HG02852 (cell line): ENCODE measurements at regions not wholly inside any gene's neighbourhood (a gene's known extent, or its start where the extent isn't known, plus 50 kb on each side); places are given as distances from the start of the nearest gene placed in this dataset.
A peak's percentile ranks its signal among the peaks of the same experiment; 100 is the strongest.
"Not testable (repeated sequence)": the region's sequence is repeated elsewhere in the genome, so short reads cannot be mapped to it uniquely, and the experiment has no call there.

Experiments
- ATAC-seq: cut with Tn5 transposase; IDR thresholded peaks from one replicate; pipeline ENCODE4 v1.9.1; 2021; ENCODE audit warnings: mild to moderate bottlenecking, moderate library complexity; ENCODE audit not compliant: unreplicated experiment

- ATAC-seq: no peak
Observed at GRCh38 chr17:52476638-52477313, 318.3 kb upstream of the CA10 start.

GRCh38 chr17:52470553-52470952 is 312.0 kb upstream of the CA10 start:
- ATAC-seq: no peak

DNA sequence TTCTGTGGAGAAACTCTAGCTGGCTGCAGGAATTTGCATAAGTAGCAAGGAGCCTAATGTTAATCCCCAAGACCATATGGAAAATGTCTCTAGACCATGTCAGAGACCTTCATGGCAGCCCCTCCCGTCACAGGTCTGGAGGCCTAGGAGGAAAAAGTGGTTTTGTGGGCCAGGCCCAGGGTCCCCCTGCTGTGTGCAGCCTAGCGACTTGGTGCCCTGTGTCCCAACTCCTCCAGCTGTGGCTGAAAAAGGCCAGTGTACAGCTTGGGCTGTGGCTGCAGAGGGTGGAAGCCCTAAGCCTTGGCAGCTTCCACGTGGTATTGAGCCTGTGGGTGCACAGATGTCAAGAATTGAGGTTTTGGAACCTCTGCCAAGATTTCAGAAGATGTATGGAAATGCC is 306.9 kb upstream of the CA10 start:
- ATAC-seq: no peak

DNA sequence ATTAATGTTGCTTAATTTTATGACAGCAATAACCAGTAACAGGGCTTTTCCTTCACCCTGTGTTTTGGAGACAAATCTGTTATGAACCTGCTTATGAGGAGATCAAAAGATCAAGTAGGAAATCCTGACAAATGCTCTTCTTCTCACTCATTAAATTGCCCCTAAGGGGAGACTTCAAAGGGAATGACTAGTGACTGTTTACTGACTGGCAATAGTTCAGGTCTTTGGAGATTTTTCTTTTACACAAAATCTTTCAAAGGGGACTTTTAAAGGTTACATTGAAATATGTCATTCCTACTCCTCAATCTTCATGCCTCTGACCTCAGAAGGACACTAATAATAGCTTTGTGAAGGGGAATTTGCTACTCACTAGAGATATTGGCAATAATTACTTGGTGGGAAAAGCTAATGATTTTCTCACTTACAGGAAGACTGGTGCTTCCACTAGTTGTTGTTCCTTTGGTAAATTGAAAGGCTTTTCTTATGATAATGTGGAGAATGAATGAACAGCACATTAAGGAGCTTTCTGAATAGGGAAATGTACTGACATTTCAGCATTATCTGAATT is 292.9 kb upstream of the CA10 start:
- ATAC-seq: no peak

DNA sequence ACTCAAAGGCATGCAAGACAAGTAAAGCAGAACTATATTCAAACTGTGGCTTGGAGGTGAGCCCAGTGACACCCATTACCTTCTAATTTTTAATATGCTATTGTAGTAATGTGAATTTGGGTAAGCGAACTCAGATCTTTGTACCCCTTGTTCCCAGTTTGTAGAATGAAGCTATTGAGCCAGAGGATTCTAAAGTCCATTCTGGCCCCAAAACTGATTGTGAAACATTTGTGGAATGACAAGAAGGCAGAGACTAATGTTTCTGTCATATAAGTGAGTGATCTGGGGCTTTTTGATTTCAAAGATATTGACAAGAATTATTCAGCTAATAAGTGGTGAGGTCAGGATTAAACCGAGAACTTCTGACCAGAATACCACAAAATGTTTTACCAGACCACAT is 283.8 kb upstream of the CA10 start:
- ATAC-seq: no peak

DNA sequence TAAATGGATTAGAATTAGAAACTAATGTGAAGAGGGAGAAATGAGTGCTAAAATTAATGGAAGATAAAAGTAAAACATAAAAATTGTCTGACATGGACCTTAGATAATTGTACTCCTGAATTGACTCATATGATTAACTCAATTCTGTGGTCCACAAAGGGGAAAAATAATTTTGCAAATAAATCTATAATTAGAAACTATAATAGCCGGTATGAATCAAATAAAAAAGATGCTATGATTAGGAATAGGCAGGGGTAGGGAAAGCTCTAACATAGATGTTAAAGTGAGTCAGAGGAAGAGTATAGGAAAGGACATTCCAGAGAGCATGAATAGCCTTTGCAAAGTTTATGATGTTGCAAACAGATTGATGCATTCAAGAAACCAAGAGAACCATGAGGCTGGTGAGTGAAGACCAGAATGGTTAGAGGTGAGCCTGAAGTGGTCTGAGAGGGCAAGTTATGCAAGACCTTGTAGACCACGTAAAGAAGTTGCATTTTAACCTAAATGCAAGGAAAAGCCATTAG is 262.1 kb upstream of the CA10 start:
- no peak for ATAC-seq

- no peak for ATAC-seq
Observed at GRCh38 chr17:52419229-52419641, 260.7 kb upstream of the CA10 start.

- no peak for ATAC-seq
Observed at GRCh38 chr17:52410781-52411180, 252.3 kb upstream of the CA10 start.

GRCh38 chr17:52409222-52409621 is 250.7 kb upstream of the CA10 start:
- ATAC-seq: not testable (repeated sequence)

GRCh38 chr17:52395308-52395707 is 236.8 kb upstream of the CA10 start:
- no peak for ATAC-seq

GRCh38 chr17:52390422-52390821 is 231.9 kb upstream of the CA10 start:
- no peak for ATAC-seq

DNA sequence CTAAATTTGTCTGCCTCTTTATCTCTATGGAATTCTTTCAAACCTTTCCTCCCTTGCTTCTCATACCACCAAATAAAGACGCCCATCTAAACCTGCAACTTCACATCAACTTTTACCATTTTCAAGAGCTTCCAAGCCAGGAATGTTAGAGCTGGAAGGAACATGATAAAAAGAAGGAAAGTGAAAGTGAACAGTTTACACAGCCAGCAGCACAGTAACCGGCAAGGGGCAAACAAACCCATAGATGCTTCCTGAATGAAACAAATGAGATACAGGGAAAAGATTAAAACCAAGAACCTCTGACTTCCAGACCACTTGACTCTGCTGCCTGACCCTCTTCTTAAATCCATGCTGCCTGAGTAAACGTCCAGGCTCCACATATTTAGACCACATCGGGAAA is 231.1 kb upstream of the CA10 start:
- ATAC-seq: no peak

GRCh38 chr17:52388941-52389340 is 230.4 kb upstream of the CA10 start:
- ATAC-seq: no peak

GRCh38 chr17:52384695-52385094 is 226.2 kb upstream of the CA10 start:
- no peak for ATAC-seq

DNA sequence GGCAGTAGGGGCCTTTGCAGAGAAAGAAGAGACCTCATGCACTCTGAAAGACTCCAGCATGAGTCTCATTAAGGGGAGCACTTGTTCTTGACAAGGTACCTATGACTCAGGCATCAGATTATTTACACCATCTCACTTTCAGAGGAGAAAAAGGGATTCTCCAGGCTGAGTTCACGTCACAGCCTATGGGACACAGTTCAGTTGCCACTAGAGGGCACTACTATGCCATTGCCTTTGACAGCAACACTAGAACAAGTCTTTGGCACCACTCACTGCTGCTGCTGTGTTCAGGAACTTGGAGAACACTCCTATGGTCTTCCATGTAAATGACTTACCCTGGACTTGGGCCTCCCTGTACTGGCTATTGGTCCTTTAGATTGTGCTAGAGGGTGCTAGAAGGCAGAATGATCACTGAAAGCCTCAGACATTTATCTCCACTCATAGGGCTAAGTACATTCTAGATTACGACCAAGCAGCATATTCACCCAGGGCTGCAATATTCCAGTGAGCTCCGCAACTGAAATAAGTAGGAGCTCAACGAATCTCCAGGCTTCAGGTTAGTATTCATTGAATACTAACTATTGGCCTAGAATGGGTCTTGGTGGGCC is 225.1 kb upstream of the CA10 start:
- ATAC-seq: peak; percentile 78

GRCh38 chr17:52378860-52379259 is 220.3 kb upstream of the CA10 start:
- ATAC-seq: no peak

- no peak for ATAC-seq
Observed at GRCh38 chr17:52376137-52376536, 217.6 kb upstream of the CA10 start.

DNA sequence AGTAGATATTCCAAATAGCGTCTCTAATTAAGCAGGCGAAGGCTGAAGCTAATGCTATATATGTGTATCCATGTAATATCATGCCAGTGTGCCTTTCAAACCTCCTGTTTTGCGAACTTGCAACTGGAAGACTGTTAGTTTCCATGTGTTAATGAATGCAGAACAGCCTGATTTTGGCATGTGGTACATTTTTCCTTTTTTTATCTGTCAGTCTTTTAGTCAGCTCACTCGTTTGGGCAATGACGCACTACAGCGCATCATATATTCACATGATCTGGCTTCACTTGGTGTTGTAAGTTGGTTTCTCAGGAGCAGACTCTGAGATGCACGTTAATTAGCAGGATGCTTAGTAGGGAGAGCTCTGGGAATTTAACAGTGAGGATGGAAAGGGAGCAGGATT is 210.4 kb upstream of the CA10 start:
- no peak for ATAC-seq

GRCh38 chr17:52357854-52358253 is 199.3 kb upstream of the CA10 start:
- ATAC-seq: no peak

DNA sequence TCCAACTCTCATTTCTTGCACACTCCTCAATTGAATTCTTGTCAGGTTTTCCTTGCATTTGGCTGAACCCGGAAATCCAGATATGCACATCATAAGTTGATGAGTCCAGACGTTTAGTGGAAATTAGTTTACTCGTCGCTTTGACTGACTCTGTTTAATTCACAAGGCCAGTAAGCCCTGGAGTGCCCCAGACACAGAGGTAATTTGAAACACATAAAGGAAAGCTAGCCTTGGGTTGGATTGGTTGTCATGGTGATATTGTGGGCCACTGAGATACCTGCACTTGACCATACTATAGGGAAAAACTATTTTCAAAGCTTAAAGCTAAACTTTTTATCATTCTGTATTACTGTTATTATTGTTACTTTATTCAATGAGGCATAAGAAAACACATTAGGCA is 178.3 kb upstream of the CA10 start:
- ATAC-seq: no peak

- no peak for ATAC-seq
Observed at GRCh38 chr17:52306314-52306713, 147.8 kb upstream of the CA10 start.

DNA sequence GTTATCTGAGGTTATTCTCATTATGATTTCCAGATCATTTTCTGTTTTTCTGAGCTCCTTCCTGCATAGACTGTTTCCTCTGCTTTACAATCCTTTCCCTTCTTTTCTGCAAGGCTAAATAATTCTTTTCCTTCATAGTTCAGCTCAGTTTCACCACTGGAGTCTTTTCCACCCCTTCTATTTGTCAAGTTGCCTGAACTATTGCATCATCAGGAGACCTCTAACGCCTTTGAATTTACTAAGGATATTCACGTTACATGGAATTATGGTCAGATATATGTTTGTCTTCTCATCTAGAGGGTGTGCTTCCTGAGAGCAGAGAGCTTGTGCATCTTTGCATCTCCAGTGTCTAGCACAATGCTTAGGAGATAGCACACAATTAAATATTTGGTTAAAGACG is 140.4 kb upstream of the CA10 start:
- ATAC-seq: no peak
